ENCODE measurements at regions not wholly inside any gene's neighbourhood (a gene's known extent, or its start where the extent isn't known, plus 50 kb on each side); places are given as distances from the start of the nearest gene placed in this dataset.

GRCh38 chr6:122075084-122075838, 324.2 kb upstream of the HSF2 start:
- no peaks in the 10 kb centered on the region for H3K9me3 ChIP-seq
- DNase-seq (no peak), ATAC-seq (no peak)
- TF ChIP-seq, protein P1, sequence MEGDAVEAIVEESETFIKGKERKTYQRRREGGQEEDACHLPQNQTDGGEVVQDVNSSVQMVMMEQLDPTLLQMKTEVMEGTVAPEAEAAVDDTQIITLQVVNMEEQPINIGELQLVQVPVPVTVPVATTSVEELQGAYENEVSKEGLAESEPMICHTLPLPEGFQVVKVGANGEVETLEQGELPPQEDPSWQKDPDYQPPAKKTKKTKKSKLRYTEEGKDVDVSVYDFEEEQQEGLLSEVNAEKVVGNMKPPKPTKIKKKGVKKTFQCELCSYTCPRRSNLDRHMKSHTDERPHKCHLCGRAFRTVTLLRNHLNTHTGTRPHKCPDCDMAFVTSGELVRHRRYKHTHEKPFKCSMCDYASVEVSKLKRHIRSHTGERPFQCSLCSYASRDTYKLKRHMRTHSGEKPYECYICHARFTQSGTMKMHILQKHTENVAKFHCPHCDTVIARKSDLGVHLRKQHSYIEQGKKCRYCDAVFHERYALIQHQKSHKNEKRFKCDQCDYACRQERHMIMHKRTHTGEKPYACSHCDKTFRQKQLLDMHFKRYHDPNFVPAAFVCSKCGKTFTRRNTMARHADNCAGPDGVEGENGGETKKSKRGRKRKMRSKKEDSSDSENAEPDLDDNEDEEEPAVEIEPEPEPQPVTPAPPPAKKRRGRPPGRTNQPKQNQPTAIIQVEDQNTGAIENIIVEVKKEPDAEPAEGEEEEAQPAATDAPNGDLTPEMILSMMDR (IDR thresholded peaks at IDR 0.05) = no peak
- no peaks in the 10 kb centered on the region for H3K27me3 ChIP-seq (ENCODE audit: low read depth)
- H3K4me1 ChIP-seq = no peaks in the 10 kb centered on the region
- H3K4me3 ChIP-seq = no peak overlapping the region
- no peak overlapping the region for H3K27ac ChIP-seq
- no peaks in the 10 kb centered on the region for H3K36me3 ChIP-seq
- intact Hi-C loops (cut with DNase I) = no loop called here

GRCh38 chr6:122075917-122076316, 323.5 kb upstream of the HSF2 start:
- no peak overlapping the region for H3K27ac ChIP-seq
- ATAC-seq (no peak), DNase-seq (no peak)
- H3K36me3 ChIP-seq = no peaks in the 10 kb centered on the region
- H3K4me1 ChIP-seq = no peaks in the 10 kb centered on the region
- no peaks in the 10 kb centered on the region for H3K9me3 ChIP-seq
- H3K4me3 ChIP-seq = no peak overlapping the region
- intact Hi-C loops (cut with DNase I) = no loop called here
- no peaks in the 10 kb centered on the region for H3K27me3 ChIP-seq (ENCODE audit: low read depth)
- TF ChIP-seq, protein P1 (IDR thresholded peaks at IDR 0.05) = no peak

DNA sequence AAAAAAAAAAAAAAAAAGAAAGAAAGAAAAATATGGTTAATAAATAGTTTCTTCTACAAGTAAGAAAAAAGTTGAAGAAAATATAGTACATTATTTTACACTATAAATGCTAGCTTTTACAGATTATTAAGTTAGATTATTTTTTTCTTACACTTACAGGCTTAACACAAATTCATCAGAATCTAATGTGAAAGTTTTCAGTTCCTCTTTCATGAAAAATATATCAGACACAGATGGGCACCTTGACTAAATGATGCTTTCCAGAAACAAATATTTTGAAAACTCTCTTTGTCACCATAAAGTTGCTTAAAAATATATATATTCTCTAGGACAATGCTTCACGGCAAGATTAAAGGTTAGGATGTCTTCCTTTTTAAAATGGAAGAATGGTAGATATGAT, 321.8 kb upstream of the HSF2 start:
- no peak for DNase-seq
- TF ChIP-seq, protein P1 (IDR thresholded peaks at IDR 0.05) = no peak
- no peak for ATAC-seq
- H3K27me3 ChIP-seq (ENCODE audit: low read depth) = no peaks in the 10 kb centered on the region
- H3K27ac ChIP-seq = no peak overlapping the region
- intact Hi-C loops (cut with DNase I) = no loop called here
- no peaks in the 10 kb centered on the region for H3K4me1 ChIP-seq
- no peak overlapping the region for H3K4me3 ChIP-seq
- H3K36me3 ChIP-seq = no peaks in the 10 kb centered on the region
- no peaks in the 10 kb centered on the region for H3K9me3 ChIP-seq

- H3K9me3 ChIP-seq = no peaks in the 10 kb centered on the region
- intact Hi-C loops (cut with DNase I) = no loop called here
- H3K4me3 ChIP-seq = no peak overlapping the region
- H3K36me3 ChIP-seq = no peaks in the 10 kb centered on the region
- H3K27me3 ChIP-seq (ENCODE audit: low read depth) = no peaks in the 10 kb centered on the region
- DNase-seq = no peak
- no peak for ATAC-seq
- TF ChIP-seq, protein P1 (IDR thresholded peaks at IDR 0.05) = no peak
- H3K4me1 ChIP-seq = no peaks in the 10 kb centered on the region
- H3K27ac ChIP-seq = no peak overlapping the region
Observed at GRCh38 chr6:122078481-122078880, 321.0 kb upstream of the HSF2 start.

GRCh38 chr6:122079916-122080315, 319.5 kb upstream of the HSF2 start:
- intact Hi-C loops (cut with DNase I) = no loop called here
- Histone ChIP-seq H3K4me1 (no peaks in the 10 kb centered on the region), H3K36me3 (no peaks in the 10 kb centered on the region), H3K27ac (no peak overlapping the region), H3K4me3 (no peak overlapping the region), H3K27me3 (ENCODE audit: low read depth) (no peaks in the 10 kb centered on the region), H3K9me3 (no peaks in the 10 kb centered on the region)
- ATAC-seq (no peak), DNase-seq (no peak)
- TF ChIP-seq, protein P1 (IDR thresholded peaks at IDR 0.05) = no peak

Data from lower lobe of right lung (tissue), 2 donors.